Astrocyte (in vitro differentiated cells and primary cell): ENCODE measurements at regions not wholly inside any gene's neighbourhood (a gene's known extent, or its start where the extent isn't known, plus 50 kb on each side); places are given as distances from the start of the nearest gene placed in this dataset.

Experiments used
- CTCF ChIP-seq: IDR thresholded peaks from 2 replicates; pipeline ENCODE4 v1.5.1; 2011; ENCODE audit warnings: low read depth, mild to moderate bottlenecking, inconsistent platforms, low read length, moderate library complexity; ENCODE audit not compliant: insufficient read depth
- EZH2 ChIP-seq: IDR thresholded peaks from 2 replicates; pipeline ENCODE4 v1.6.1; 2012; ENCODE audit warnings: mild to moderate bottlenecking, low read length, inconsistent platforms; ENCODE audit not compliant: insufficient read depth

- TF ChIP-seq CTCF = no peak
- no peak for TF ChIP-seq EZH2
Observed at GRCh38 chr2:60318544-60318943, 234.9 kb downstream of the BCL11A start.
